CD4-positive, alpha-beta T cell treated with Interleukin-15 for 1 hour (primary cell): ENCODE measurements at regions not wholly inside any gene's neighbourhood (a gene's known extent, or its start where the extent isn't known, plus 50 kb on each side); places are given as distances from the start of the nearest gene placed in this dataset.

Experiments used
- DNase-seq: peaks from one replicate; pipeline ENCODE4 v3.0.0-alpha.2; 2020

- DNase-seq: no peak
These were observed 324.0 kb downstream of the RPS6KC1 start for GRCh38 chr1:213375002-213375401.

GRCh38 chr1:213376862-213377372 lies 325.9 kb downstream of the RPS6KC1 start:
- DNase-seq: no peak

GRCh38 chr1:213380865-213381264 lies 329.8 kb downstream of the RPS6KC1 start:
- DNase-seq: no peak

GRCh38 chr1:213381572-213382084 lies 330.6 kb downstream of the RPS6KC1 start:
- no peak for DNase-seq

- DNase-seq: no peak
These were observed 332.4 kb downstream of the RPS6KC1 start for GRCh38 chr1:213383465-213383864.

- DNase-seq: no peak
These were observed 334.2 kb downstream of the RPS6KC1 start for GRCh38 chr1:213385201-213385600.

GRCh38 chr1:213385806-213386324 lies 334.8 kb downstream of the RPS6KC1 start:
- no peak for DNase-seq

GRCh38 chr1:213387380-213388015 lies 336.5 kb downstream of the RPS6KC1 start:
- no peak for DNase-seq

GRCh38 chr1:213388199-213388598 lies 337.2 kb downstream of the RPS6KC1 start:
- no peak for DNase-seq

- DNase-seq: no peak
These were observed 338.1 kb downstream of the RPS6KC1 start for GRCh38 chr1:213389061-213389581.

GRCh38 chr1:213391445-213391844 lies 340.4 kb downstream of the RPS6KC1 start:
- no peak for DNase-seq

- DNase-seq: no peak
These were observed 342.8 kb downstream of the RPS6KC1 start for GRCh38 chr1:213393860-213394259.

- no peak for DNase-seq
These were observed 343.8 kb downstream of the RPS6KC1 start for GRCh38 chr1:213394837-213395236.

GRCh38 chr1:213397638-213398037 lies 346.6 kb downstream of the RPS6KC1 start:
- DNase-seq: no peak

GRCh38 chr1:213399695-213400094 lies 348.7 kb downstream of the RPS6KC1 start:
- no peak for DNase-seq

- DNase-seq: no peak
These were observed 358.2 kb downstream of the RPS6KC1 start for GRCh38 chr1:213409208-213409631.

- no peak for DNase-seq
These were observed 358.9 kb downstream of the RPS6KC1 start for GRCh38 chr1:213409971-213410370.

- no peak for DNase-seq
These were observed 363.3 kb downstream of the RPS6KC1 start for GRCh38 chr1:213414346-213414745.

GRCh38 chr1:213414911-213415310 lies 363.9 kb downstream of the RPS6KC1 start:
- no peak for DNase-seq

- no peak for DNase-seq
These were observed 364.8 kb downstream of the RPS6KC1 start for GRCh38 chr1:213415691-213416380.

- no peak for DNase-seq
These were observed 365.6 kb downstream of the RPS6KC1 start for GRCh38 chr1:213416461-213417224.

GRCh38 chr1:213417225-213417820 lies 366.3 kb downstream of the RPS6KC1 start:
- DNase-seq: no peak

- DNase-seq: no peak
These were observed 366.8 kb downstream of the RPS6KC1 start for GRCh38 chr1:213417846-213418245.
